Esophagus (tissue), 2 donors: ENCODE measurements at regions not wholly inside any gene's neighbourhood (a gene's known extent, or its start where the extent isn't known, plus 50 kb on each side); places are given as distances from the start of the nearest gene placed in this dataset.
"Not testable (repeated sequence)": the region's sequence is repeated elsewhere in the genome, so short reads cannot be mapped to it uniquely, and the experiment has no call there.

ENCODE experiments used
- H3K27ac ChIP-seq, 2 donors: one replicate each; pipeline ENCODE4 v1.5.1; 2013; ENCODE audit warnings: low read depth in 2 of 2, mild to moderate bottlenecking in 2 of 2, inconsistent platforms in 1 of 2, low read length in 1 of 2, moderate library complexity in 1 of 2
- H3K27me3 ChIP-seq, 2 donors: one replicate each; pipeline ENCODE4 v1.6.1; 2013; ENCODE audit warnings: low read length in 2 of 2, control low read depth in 1 of 2, mild to moderate bottlenecking in 1 of 2; ENCODE audit not compliant: insufficient read depth in 2 of 2, control insufficient read depth in 1 of 2
- H3K36me3 ChIP-seq, 2 donors: one replicate each; pipeline ENCODE4 v1.6.1; 2013; ENCODE audit warnings: low read length in 1 of 2; ENCODE audit not compliant: control insufficient read depth in 2 of 2, insufficient read depth in 2 of 2
- H3K4me1 ChIP-seq, 2 donors: one replicate each; pipeline ENCODE4 v1.6.1; 2013; ENCODE audit warnings: low read length in 1 of 2; ENCODE audit not compliant: control insufficient read depth in 2 of 2, insufficient read depth in 2 of 2
- H3K4me3 ChIP-seq, 2 donors: one replicate each; pipeline ENCODE4 v1.5.1; 2013; ENCODE audit warnings: low read length in 2 of 2, mild to moderate bottlenecking in 2 of 2, low read depth in 1 of 2, moderate library complexity in 1 of 2
- H3K9me3 ChIP-seq, 2 donors: one replicate each; pipeline ENCODE4 v1.6.1; 2013; ENCODE audit warnings: mild to moderate bottlenecking in 2 of 2, low read depth in 1 of 2, low read length in 1 of 2, moderate library complexity in 1 of 2; ENCODE audit not compliant: control insufficient read depth in 2 of 2, insufficient read depth in 1 of 2
- WGBS, 2 donors: extraction: QIAGEN DNeasy Blood & Tissue Kit; methylation state at CpG; one replicate each; pipeline ENCODE4 v1.1.7; 2013; 5-methylcytosine and 5-hydroxymethylcytosine counted together
- donor health status: healthy with polysubstance abuse.
- donor health status: Bipolar disorder and iron deficiency.

GRCh38 chr16:32002496-32002895, 128.9 kb downstream of the ZNF267 start:
- not testable (repeated sequence) for H3K4me3 ChIP-seq, H3K9me3 ChIP-seq, H3K27ac ChIP-seq, H3K36me3 ChIP-seq, H3K27me3 ChIP-seq, H3K4me1 ChIP-seq
- 84 to 95% methylated on average over 7 to 9 of the region's 9 CpGs for WGBS, 2 donors

- H3K27ac ChIP-seq, H3K4me3 ChIP-seq, H3K27me3 ChIP-seq, H3K9me3 ChIP-seq, H3K4me1 ChIP-seq, H3K36me3 ChIP-seq: not testable (repeated sequence)
- WGBS, 2 donors, result 81 to 85% methylated on average over 5 to 6 of the region's 7 CpGs
Measured at GRCh38 chr16:32003819-32004218, 130.2 kb downstream of the ZNF267 start.

GRCh38 chr16:32038783-32039496, 165.3 kb downstream of the ZNF267 start:
- not testable (repeated sequence) for H3K36me3 ChIP-seq, H3K27ac ChIP-seq, H3K9me3 ChIP-seq, H3K27me3 ChIP-seq, H3K4me3 ChIP-seq, H3K4me1 ChIP-seq
- WGBS, 2 donors, result 67 to 73% methylated on average over 5 to 8 of the region's 10 CpGs

GRCh38 chr16:32039919-32040318, 166.3 kb downstream of the ZNF267 start:
- WGBS, 2 donors, result no CpG with 5 or more reads among the region's 10 CpGs

GRCh38 chr16:32066016-32066651, 187.0 kb upstream of the TP53TG3D start:
- H3K27ac ChIP-seq, H3K27me3 ChIP-seq, H3K4me3 ChIP-seq, H3K9me3 ChIP-seq, H3K4me1 ChIP-seq, H3K36me3 ChIP-seq: not testable (repeated sequence)
- WGBS, 2 donors, result 31 to 35% methylated on average over 13 of the region's 13 CpGs

More at GRCh38 chr16:32039919-32040318, 166.3 kb downstream of the ZNF267 start:
- not testable (repeated sequence) for H3K36me3 ChIP-seq, H3K27ac ChIP-seq, H3K4me3 ChIP-seq, H3K27me3 ChIP-seq, H3K4me1 ChIP-seq, H3K9me3 ChIP-seq

GRCh38 chr16:32071586-32071985, 181.5 kb upstream of the TP53TG3D start:
- not testable (repeated sequence) for H3K9me3 ChIP-seq, H3K4me3 ChIP-seq, H3K27me3 ChIP-seq, H3K4me1 ChIP-seq, H3K36me3 ChIP-seq, H3K27ac ChIP-seq
- WGBS, 2 donors, result no CpG with 5 or more reads among the region's 3 CpGs

GRCh38 chr16:32083891-32084290, 169.2 kb upstream of the TP53TG3D start:
- not testable (repeated sequence) for H3K27me3 ChIP-seq, H3K27ac ChIP-seq, H3K4me3 ChIP-seq, H3K9me3 ChIP-seq, H3K36me3 ChIP-seq, H3K4me1 ChIP-seq
- WGBS, 2 donors, result 42 to 48% methylated on average over 13 of the region's 15 CpGs

GRCh38 chr16:32084656-32085401, 168.3 kb upstream of the TP53TG3D start:
- H3K27me3 ChIP-seq, H3K4me1 ChIP-seq, H3K27ac ChIP-seq, H3K36me3 ChIP-seq, H3K9me3 ChIP-seq: not testable (repeated sequence)
- 12 to 13% methylated on average over 41 to 75 of the region's 86 CpGs for WGBS, 2 donors
- peak overlapping the region in 1 of 2 donors; percentile 36 for H3K4me3 ChIP-seq

- H3K36me3 ChIP-seq, H3K27me3 ChIP-seq, H3K27ac ChIP-seq, H3K4me1 ChIP-seq, H3K9me3 ChIP-seq: not testable (repeated sequence)
- peak overlapping the region in 1 of 2 donors; percentile 36 for H3K4me3 ChIP-seq
- 5% methylated on average over 45 to 61 of the region's 65 CpGs for WGBS, 2 donors
Measured at GRCh38 chr16:32085438-32086141, 167.5 kb upstream of the TP53TG3D start.
